HG03196 (cell line): ENCODE measurements at regions not wholly inside any gene's neighbourhood (a gene's known extent, or its start where the extent isn't known, plus 50 kb on each side); places are given as distances from the start of the nearest gene placed in this dataset.

ENCODE experiments used
- ATAC-seq: cut with Tn5 transposase; IDR thresholded peaks from one replicate; pipeline ENCODE4 v1.9.1; 2021; ENCODE audit not compliant: unreplicated experiment

- no peak for ATAC-seq
Observed at GRCh38 chr1:204818998-204819397, 51.7 kb upstream of the NFASC start.

GRCh38 chr1:204819495-204819894 is 51.2 kb upstream of the NFASC start:
- ATAC-seq = no peak
